ENCODE measurements at regions not wholly inside any gene's neighbourhood (a gene's known extent, or its start where the extent isn't known, plus 50 kb on each side); places are given as distances from the start of the nearest gene placed in this dataset.

DNA sequence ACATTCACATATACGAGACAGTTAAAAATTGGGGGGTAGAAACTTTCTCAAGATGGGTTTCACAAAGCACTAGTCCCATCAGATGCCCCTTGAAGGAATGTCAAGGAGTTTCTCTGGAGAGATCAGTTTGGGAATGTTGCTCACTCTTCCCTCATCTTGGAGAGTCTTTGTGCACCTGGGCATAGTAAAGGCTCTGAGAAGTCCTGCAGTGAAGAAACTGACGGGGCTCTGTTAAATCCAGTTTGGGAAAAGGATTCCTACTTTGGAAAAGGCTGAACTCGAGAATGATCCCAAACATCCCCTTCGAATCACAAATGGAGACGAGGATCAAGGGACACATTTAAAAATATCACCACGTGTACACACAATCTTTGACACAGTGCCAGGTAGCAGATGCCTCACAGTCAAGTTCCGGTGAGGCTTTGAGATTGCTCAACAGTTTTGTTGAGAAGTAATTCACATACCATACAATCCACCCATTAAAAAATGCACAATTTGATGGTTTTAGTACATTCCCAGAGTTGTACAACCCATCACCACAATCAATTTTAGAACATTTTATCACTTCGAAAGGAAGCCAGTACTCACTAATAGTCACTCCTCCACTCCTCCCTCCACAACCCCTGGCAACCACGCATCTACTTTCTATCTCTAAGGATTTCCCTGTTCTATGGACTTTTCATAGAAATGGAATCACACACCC is 203.4 kb upstream of the FOXF1 start:
- BruUV-seq (replicated peaks), result no TSS peak
- peak overlapping the region; percentile 24 for H3K4me2 ChIP-seq (ENCODE audit: low read length)
- no peak for TF ChIP-seq SP1 (IDR thresholded peaks at IDR 0.05; ENCODE audit: low read depth)
- TF ChIP-seq SRF (IDR thresholded peaks at IDR 0.05; ENCODE audit: low read depth), result no peak
- no peak for TF ChIP-seq SIN3A (IDR thresholded peaks at IDR 0.05; ENCODE audit: low read depth)
- TF ChIP-seq CBX3 (IDR thresholded peaks at IDR 0.05; ENCODE audit: low read depth), result no peak
- no peak for TF ChIP-seq ZNF274 (IDR thresholded peaks at IDR 0.05; ENCODE audit: low read depth, low read length)
- TF ChIP-seq ZFX (IDR thresholded peaks at IDR 0.05), result no peak
- no peak for TF ChIP-seq EZH2phosphoT487 (IDR thresholded peaks at IDR 0.05; ENCODE audit: borderline replicate concordance)
- TF ChIP-seq, protein P1, sequence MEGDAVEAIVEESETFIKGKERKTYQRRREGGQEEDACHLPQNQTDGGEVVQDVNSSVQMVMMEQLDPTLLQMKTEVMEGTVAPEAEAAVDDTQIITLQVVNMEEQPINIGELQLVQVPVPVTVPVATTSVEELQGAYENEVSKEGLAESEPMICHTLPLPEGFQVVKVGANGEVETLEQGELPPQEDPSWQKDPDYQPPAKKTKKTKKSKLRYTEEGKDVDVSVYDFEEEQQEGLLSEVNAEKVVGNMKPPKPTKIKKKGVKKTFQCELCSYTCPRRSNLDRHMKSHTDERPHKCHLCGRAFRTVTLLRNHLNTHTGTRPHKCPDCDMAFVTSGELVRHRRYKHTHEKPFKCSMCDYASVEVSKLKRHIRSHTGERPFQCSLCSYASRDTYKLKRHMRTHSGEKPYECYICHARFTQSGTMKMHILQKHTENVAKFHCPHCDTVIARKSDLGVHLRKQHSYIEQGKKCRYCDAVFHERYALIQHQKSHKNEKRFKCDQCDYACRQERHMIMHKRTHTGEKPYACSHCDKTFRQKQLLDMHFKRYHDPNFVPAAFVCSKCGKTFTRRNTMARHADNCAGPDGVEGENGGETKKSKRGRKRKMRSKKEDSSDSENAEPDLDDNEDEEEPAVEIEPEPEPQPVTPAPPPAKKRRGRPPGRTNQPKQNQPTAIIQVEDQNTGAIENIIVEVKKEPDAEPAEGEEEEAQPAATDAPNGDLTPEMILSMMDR (IDR thresholded peaks at IDR 0.05 in 2 of 3, conservative IDR thresholded peaks at IDR 0.05 in 1 of 3; ENCODE audit: borderline replicate concordance in 1 of 3, insufficient read depth in 1 of 3, low read depth in 2 of 3, low read length in 2 of 3), result no peak
- no peak for TF ChIP-seq RAD21 (IDR thresholded peaks at IDR 0.05; ENCODE audit: low read depth)
- TF ChIP-seq, protein P2, sequence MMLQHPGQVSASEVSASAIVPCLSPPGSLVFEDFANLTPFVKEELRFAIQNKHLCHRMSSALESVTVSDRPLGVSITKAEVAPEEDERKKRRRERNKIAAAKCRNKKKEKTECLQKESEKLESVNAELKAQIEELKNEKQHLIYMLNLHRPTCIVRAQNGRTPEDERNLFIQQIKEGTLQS (IDR thresholded peaks at IDR 0.05), result no peak
- no peak for TF ChIP-seq EGR1 (IDR thresholded peaks at IDR 0.05; ENCODE audit: low read depth)
- TF ChIP-seq, protein P3, sequence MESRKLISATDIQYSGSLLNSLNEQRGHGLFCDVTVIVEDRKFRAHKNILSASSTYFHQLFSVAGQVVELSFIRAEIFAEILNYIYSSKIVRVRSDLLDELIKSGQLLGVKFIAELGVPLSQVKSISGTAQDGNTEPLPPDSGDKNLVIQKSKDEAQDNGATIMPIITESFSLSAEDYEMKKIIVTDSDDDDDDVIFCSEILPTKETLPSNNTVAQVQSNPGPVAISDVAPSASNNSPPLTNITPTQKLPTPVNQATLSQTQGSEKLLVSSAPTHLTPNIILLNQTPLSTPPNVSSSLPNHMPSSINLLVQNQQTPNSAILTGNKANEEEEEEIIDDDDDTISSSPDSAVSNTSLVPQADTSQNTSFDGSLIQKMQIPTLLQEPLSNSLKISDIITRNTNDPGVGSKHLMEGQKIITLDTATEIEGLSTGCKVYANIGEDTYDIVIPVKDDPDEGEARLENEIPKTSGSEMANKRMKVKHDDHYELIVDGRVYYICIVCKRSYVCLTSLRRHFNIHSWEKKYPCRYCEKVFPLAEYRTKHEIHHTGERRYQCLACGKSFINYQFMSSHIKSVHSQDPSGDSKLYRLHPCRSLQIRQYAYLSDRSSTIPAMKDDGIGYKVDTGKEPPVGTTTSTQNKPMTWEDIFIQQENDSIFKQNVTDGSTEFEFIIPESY (IDR thresholded peaks at IDR 0.05; ENCODE audit: extremely low read depth, insufficient replicate concordance, low read length), result no peak
- no peak for TF ChIP-seq ELF1 (IDR thresholded peaks at IDR 0.05; ENCODE audit: borderline replicate concordance, low read depth)
- TF ChIP-seq TCF7L2 (IDR thresholded peaks at IDR 0.05; ENCODE audit: borderline replicate concordance, extremely low read depth, insufficient read depth, insufficient read length), result no peak

More for the DNA sequence above, 203.4 kb upstream of the FOXF1 start:
- Histone ChIP-seq H2AFZ (ENCODE audit: low read depth, low read length, poor library complexity, severe bottlenecking) (peak overlapping the region; percentile 40), H4K20me1 (ENCODE audit: insufficient read depth) (no peaks in the 10 kb centered on the region), H3K4me1 (ENCODE audit: control insufficient read depth in 1 of 2, insufficient read depth in 2 of 2, low read length in 2 of 2) (peaks cover 3 to 10% of the 10 kb centered on the region in 2 experiments; a peak in 3 of 4 replicates), H3K9ac (ENCODE audit: low read length) (no peak overlapping the region), H3K9me2 (ENCODE audit: insufficient read depth) (no peaks in the 10 kb centered on the region), H3K36me3 (ENCODE audit: control insufficient read depth in 1 of 2, insufficient read depth in 2 of 2, low read length in 2 of 2) (no peaks in the 10 kb centered on the region), H3K27me3 (ENCODE audit: insufficient read depth, low read length) (peaks cover 13% of the 10 kb centered on the region; the same call in 1 of the 2 replicates), H3K4me3 (replicated peaks in 1 of 2; ENCODE audit: low read depth in 1 of 2, low read length in 2 of 2) (no peak overlapping the region), H3K9me3 (ENCODE audit: control insufficient read depth in 1 of 2, insufficient read depth in 1 of 2, low read depth in 1 of 2, low read length in 2 of 2) (no peaks in the 10 kb centered on the region), H3K27ac (ENCODE audit: low read depth, low read length) (no peak overlapping the region), H3K79me2 (ENCODE audit: insufficient read depth, low read length) (no peaks in the 10 kb centered on the region)
- ChIA-PET POLR2A (no interaction called here), CTCF (no interaction called here), RAD21 (ENCODE audit: low non-redundant PET in 1 of 2, low total read pairs in 2 of 2, uncharacterized antibody in 2 of 2, unreplicated experiment in 2 of 2) (no interaction called here)
- intact Hi-C loops (cut with micrococcal nuclease), result no loop called here
- DNase-seq (ENCODE audit: low read depth, low spot score) (no peak), ATAC-seq (no peak)
